GM23338 (cell line): ENCODE measurements at regions not wholly inside any gene's neighbourhood (a gene's known extent, or its start where the extent isn't known, plus 50 kb on each side); places are given as distances from the start of the nearest gene placed in this dataset.

Experiments used
- CREB1 ChIP-seq: fragments of 250-450 bp; sonication (Bioruptor Pico); IDR thresholded peaks from 2 replicates; pipeline ENCODE4 v1.5.0; 2020; ENCODE audit warnings: low read depth, mild to moderate bottlenecking, moderate library complexity
- EZH2 ChIP-seq: fragments of 200-600 bp; sonication (generic); IDR thresholded peaks from one replicate; pipeline ENCODE4 v1.8.0; 2017; ENCODE audit warnings: antibody characterized with exemption, mild to moderate bottlenecking, low read depth; ENCODE audit not compliant: unreplicated experiment
- EZH2phosphoT487 ChIP-seq: fragments of 200-600 bp; sonication (generic); IDR thresholded peaks from one replicate; pipeline ENCODE4 v1.8.1; 2018; ENCODE audit warnings: antibody characterized with exemption; ENCODE audit not compliant: unreplicated experiment
- JUNB ChIP-seq: IDR thresholded peaks from one replicate; pipeline ENCODE4 v1.6.1; 2016; ENCODE audit warnings: antibody characterized with exemption; ENCODE audit not compliant: unreplicated experiment
- NANOG ChIP-seq: IDR thresholded peaks from 2 replicates; pipeline ENCODE4 v1.6.1; 2016; ENCODE audit warnings: antibody characterized with exemption, borderline replicate concordance
- POLR2AphosphoS5 ChIP-seq: IDR thresholded peaks from 2 replicates; pipeline ENCODE4 v1.6.1; 2016; ENCODE audit warnings: antibody characterized with exemption, low read depth
- STAT1 ChIP-seq: IDR thresholded peaks from one replicate; pipeline ENCODE4 v1.6.1; 2016; ENCODE audit warnings: antibody characterized with exemption; ENCODE audit not compliant: unreplicated experiment
- ZNF114 ChIP-seq: fragments of 250-450 bp; sonication (Bioruptor Pico); IDR thresholded peaks from 2 replicates; pipeline ENCODE4 v1.5.0; 2020; ENCODE audit warnings: mild to moderate bottlenecking, moderate library complexity
- ZNF331 ChIP-seq: fragments of 250-450 bp; sonication (Bioruptor Pico); IDR thresholded peaks from 2 replicates; pipeline ENCODE4 v1.5.0; 2020; ENCODE audit warnings: low read depth, mild to moderate bottlenecking, moderate library complexity
- TF ChIP-seq, protein P1 (sequence below), 2 experiments: fragments of 200-600 bp in 1 of 2; sonication (generic) in 1 of 2; conservative IDR thresholded peaks; 2 replicates each; pipeline versions ENCODE4 v1.5.1 to v1.6.1; 2016 to 2017; ENCODE audit warnings: antibody characterized with exemption in 2 of 2, low read depth in 2 of 2, mild to moderate bottlenecking in 2 of 2, moderate library complexity in 1 of 2
- TF ChIP-seq, protein P2 (sequence below): IDR thresholded peaks from one replicate; pipeline ENCODE4 v1.6.1; 2018; ENCODE audit warnings: antibody characterized with exemption; ENCODE audit not compliant: unreplicated experiment
- TF ChIP-seq, protein P3 (sequence below): IDR thresholded peaks from 2 replicates; pipeline ENCODE4 v1.6.1; 2016; ENCODE audit warnings: antibody characterized with exemption
- TF ChIP-seq, protein P4 (sequence below): fragments of 250-450 bp; sonication (Bioruptor Pico); IDR thresholded peaks from 2 replicates; pipeline ENCODE4 v1.5.0; 2020; ENCODE audit warnings: mild to moderate bottlenecking, moderate library complexity

DNA sequence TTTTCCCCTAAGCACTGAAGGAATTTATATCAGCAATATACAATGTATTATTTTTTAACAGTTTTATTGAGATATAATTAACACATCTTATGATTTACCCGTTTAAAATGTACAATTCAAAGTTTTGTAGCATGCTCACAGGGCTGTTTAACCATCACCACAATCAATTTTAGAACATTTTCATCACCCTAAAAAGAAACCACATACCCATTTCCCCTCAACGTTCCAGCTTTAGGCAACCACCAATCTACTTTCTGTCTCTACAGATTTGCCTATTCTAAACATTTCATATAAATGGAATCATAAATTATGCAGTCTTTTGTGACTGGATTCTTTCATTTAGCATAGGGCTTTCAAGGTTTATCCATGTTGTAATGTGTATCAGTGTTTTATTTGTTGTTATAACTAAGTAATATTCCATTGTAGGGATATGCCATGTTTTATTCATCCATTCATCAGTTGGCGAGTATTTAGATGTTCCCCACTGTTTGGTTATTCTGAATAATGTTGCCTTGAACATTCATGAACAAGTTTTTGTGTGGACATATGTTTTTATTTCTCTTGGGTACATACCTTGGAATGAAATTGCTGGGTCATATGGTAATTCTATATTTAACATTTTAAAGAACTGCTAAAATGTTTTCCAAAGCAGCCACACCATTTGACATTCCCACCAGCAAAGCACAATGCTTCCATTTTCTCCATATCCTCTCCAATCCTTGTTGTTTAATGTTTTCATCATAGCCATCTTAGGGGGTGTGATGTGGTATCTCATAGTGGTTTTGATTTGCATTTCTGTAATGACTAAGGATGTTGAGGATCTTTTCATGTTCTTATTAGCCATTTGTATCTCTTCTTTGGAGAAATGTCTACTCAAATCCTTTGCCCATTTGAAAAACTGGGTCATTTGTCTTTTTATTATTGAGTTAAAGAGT, 188.5 kb downstream of the TM2D1 start:
- TF ChIP-seq, protein P1, sequence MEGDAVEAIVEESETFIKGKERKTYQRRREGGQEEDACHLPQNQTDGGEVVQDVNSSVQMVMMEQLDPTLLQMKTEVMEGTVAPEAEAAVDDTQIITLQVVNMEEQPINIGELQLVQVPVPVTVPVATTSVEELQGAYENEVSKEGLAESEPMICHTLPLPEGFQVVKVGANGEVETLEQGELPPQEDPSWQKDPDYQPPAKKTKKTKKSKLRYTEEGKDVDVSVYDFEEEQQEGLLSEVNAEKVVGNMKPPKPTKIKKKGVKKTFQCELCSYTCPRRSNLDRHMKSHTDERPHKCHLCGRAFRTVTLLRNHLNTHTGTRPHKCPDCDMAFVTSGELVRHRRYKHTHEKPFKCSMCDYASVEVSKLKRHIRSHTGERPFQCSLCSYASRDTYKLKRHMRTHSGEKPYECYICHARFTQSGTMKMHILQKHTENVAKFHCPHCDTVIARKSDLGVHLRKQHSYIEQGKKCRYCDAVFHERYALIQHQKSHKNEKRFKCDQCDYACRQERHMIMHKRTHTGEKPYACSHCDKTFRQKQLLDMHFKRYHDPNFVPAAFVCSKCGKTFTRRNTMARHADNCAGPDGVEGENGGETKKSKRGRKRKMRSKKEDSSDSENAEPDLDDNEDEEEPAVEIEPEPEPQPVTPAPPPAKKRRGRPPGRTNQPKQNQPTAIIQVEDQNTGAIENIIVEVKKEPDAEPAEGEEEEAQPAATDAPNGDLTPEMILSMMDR (conservative IDR thresholded peaks at IDR 0.05; ENCODE audit: low read depth in 2 of 2): no peak
- TF ChIP-seq POLR2AphosphoS5: no peak
- TF ChIP-seq EZH2: no peak
- TF ChIP-seq ZNF114 (CRISPR knock-in tag): no peak
- no peak for TF ChIP-seq EZH2phosphoT487
- no peak for TF ChIP-seq JUNB
- TF ChIP-seq, protein P2, sequence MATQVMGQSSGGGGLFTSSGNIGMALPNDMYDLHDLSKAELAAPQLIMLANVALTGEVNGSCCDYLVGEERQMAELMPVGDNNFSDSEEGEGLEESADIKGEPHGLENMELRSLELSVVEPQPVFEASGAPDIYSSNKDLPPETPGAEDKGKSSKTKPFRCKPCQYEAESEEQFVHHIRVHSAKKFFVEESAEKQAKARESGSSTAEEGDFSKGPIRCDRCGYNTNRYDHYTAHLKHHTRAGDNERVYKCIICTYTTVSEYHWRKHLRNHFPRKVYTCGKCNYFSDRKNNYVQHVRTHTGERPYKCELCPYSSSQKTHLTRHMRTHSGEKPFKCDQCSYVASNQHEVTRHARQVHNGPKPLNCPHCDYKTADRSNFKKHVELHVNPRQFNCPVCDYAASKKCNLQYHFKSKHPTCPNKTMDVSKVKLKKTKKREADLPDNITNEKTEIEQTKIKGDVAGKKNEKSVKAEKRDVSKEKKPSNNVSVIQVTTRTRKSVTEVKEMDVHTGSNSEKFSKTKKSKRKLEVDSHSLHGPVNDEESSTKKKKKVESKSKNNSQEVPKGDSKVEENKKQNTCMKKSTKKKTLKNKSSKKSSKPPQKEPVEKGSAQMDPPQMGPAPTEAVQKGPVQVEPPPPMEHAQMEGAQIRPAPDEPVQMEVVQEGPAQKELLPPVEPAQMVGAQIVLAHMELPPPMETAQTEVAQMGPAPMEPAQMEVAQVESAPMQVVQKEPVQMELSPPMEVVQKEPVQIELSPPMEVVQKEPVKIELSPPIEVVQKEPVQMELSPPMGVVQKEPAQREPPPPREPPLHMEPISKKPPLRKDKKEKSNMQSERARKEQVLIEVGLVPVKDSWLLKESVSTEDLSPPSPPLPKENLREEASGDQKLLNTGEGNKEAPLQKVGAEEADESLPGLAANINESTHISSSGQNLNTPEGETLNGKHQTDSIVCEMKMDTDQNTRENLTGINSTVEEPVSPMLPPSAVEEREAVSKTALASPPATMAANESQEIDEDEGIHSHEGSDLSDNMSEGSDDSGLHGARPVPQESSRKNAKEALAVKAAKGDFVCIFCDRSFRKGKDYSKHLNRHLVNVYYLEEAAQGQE: no peak
- TF ChIP-seq CREB1 (CRISPR knock-in tag): no peak
- TF ChIP-seq, protein P3, sequence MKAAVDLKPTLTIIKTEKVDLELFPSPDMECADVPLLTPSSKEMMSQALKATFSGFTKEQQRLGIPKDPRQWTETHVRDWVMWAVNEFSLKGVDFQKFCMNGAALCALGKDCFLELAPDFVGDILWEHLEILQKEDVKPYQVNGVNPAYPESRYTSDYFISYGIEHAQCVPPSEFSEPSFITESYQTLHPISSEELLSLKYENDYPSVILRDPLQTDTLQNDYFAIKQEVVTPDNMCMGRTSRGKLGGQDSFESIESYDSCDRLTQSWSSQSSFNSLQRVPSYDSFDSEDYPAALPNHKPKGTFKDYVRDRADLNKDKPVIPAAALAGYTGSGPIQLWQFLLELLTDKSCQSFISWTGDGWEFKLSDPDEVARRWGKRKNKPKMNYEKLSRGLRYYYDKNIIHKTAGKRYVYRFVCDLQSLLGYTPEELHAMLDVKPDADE: no peak
- no peak for TF ChIP-seq STAT1
- TF ChIP-seq, protein P4, sequence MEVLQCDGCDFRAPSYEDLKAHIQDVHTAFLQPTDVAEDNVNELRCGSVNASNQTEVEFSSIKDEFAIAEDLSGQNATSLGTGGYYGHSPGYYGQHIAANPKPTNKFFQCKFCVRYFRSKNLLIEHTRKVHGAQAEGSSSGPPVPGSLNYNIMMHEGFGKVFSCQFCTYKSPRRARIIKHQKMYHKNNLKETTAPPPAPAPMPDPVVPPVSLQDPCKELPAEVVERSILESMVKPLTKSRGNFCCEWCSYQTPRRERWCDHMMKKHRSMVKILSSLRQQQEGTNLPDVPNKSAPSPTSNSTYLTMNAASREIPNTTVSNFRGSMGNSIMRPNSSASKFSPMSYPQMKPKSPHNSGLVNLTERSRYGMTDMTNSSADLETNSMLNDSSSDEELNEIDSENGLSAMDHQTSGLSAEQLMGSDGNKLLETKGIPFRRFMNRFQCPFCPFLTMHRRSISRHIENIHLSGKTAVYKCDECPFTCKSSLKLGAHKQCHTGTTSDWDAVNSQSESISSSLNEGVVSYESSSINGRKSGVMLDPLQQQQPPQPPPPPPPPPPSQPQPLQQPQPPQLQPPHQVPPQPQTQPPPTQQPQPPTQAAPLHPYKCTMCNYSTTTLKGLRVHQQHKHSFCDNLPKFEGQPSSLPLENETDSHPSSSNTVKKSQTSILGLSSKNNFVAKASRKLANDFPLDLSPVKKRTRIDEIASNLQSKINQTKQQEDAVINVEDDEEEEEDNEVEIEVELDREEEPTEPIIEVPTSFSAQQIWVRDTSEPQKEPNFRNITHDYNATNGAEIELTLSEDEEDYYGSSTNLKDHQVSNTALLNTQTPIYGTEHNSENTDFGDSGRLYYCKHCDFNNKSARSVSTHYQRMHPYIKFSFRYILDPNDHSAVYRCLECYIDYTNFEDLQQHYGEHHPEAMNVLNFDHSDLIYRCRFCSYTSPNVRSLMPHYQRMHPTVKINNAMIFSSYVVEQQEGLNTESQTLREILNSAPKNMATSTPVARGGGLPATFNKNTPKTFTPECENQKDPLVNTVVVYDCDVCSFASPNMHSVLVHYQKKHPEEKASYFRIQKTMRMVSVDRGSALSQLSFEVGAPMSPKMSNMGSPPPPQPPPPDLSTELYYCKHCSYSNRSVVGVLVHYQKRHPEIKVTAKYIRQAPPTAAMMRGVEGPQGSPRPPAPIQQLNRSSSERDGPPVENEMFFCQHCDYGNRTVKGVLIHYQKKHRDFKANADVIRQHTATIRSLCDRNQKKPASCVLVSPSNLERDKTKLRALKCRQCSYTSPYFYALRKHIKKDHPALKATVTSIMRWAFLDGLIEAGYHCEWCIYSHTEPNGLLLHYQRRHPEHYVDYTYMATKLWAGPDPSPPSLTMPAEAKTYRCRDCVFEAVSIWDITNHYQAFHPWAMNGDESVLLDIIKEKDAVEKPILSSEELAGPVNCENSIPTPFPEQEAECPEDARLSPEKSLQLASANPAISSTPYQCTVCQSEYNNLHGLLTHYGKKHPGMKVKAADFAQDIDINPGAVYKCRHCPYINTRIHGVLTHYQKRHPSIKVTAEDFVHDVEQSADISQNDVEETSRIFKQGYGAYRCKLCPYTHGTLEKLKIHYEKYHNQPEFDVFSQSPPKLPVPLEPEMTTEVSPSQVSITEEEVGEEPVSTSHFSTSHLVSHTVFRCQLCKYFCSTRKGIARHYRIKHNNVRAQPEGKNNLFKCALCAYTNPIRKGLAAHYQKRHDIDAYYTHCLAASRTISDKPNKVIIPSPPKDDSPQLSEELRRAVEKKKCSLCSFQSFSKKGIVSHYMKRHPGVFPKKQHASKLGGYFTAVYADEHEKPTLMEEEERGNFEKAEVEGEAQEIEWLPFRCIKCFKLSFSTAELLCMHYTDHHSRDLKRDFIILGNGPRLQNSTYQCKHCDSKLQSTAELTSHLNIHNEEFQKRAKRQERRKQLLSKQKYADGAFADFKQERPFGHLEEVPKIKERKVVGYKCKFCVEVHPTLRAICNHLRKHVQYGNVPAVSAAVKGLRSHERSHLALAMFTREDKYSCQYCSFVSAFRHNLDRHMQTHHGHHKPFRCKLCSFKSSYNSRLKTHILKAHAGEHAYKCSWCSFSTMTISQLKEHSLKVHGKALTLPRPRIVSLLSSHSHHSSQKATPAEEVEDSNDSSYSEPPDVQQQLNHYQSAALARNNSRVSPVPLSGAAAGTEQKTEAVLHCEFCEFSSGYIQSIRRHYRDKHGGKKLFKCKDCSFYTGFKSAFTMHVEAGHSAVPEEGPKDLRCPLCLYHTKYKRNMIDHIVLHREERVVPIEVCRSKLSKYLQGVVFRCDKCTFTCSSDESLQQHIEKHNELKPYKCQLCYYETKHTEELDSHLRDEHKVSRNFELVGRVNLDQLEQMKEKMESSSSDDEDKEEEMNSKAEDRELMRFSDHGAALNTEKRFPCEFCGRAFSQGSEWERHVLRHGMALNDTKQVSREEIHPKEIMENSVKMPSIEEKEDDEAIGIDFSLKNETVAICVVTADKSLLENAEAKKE (CRISPR knock-in tag): no peak
- no peak for TF ChIP-seq ZNF331
- TF ChIP-seq NANOG: no peak
